HPDE6-E6E7 (cell line): ENCODE measurements at regions not wholly inside any gene's neighbourhood (a gene's known extent, or its start where the extent isn't known, plus 50 kb on each side); places are given as distances from the start of the nearest gene placed in this dataset.

Experiments used
- DNase-seq: peaks from one replicate; pipeline ENCODE4 v3.0.0; 2011; ENCODE audit warnings: missing footprints; ENCODE audit errors: extremely low spot score

DNA sequence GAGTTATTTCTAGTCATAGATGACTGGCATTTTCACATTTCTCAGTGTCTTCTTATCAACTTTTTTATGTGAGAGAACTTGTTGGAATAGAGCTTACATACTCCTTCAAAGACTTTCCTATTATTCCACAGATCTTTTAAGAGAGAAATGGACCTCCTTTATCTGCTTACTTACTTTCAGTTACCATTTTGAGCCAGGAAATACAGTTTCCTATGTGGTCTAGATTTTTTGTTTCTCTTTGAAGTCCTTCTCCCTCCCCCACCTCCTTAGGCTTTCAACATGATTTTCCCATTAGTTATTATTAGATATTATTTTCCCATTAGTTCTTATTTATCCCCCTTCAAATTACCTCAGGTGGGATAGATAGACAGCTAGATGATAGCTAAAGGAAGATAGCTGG is 289.1 kb upstream of the ITGA1 start:
- DNase-seq: no peak

DNA sequence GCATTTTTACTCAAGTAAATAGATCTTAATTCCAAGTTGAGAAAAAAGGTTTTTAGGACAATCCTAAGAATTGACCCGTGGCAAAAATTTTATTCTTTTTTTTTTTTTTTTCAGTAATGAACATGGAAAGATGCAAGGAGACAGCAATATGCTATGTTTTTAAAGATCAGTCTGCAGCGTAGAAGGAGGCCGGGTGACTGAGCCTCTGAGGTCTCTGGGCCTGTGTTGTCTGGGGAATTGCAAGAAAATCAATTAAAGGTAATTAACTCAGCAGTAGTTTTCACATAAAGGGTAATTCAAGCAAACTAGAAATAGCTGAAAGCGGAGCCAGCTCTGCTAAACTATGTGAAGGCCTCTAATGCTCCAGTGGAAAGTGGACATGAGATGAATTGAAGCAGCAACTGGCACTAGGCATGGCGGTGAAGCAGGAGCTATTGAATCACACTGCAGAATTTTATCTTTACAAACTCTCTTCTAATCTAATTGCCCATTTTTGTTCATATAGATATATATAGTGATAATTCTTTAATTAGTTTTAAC is 285.2 kb upstream of the ITGA1 start:
- DNase-seq: no peak

DNA sequence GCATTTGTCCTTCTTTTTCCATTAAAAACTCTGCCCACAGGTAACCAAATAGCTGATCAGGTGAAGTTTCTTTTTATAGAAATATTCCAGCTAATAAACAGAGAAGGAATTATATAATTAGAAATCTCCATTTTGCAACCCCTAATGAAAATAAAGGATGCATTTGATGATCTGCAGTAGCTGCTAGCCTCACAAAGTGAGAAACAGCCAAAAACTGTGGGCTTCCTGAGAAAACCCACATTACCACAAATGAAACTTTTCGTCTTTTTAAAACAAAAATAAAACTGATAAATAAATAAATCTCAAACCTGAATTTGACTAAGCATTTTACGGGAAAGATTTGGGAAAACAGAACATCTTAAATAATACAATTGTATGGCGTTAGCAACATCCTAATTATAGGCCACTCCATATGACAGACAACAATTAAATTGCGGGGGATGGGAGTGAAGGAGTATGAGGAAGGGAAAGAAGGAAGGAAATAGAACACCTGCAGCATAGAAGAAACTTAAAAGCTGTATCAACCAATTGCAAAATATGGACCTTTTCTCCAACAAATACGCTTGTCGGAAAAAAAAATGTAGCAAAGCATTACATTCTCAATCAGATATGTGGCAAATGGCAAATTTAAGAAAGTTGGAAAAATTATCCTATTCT is 283.0 kb upstream of the ITGA1 start:
- DNase-seq: no peak

DNA sequence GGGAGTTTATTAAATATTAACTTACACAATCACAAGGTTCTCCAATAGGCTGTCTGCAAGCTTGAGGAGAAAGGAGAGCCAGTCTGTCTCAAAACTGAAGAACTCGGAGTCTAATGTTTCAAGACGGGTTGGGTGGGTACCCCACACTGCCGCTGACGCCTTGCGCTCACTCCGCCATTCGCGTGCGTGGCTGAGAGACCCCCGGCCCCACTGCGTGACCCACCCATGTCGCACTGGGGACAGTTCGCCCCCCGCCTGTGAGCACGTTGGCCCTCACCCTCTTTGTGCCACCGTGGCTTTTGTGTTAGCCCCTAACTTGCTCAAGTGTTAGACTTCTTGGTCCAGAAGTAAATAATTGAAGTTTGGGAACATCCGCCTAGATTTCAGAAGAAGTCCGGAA is 270.0 kb upstream of the ITGA1 start:
- no peak for DNase-seq

DNA sequence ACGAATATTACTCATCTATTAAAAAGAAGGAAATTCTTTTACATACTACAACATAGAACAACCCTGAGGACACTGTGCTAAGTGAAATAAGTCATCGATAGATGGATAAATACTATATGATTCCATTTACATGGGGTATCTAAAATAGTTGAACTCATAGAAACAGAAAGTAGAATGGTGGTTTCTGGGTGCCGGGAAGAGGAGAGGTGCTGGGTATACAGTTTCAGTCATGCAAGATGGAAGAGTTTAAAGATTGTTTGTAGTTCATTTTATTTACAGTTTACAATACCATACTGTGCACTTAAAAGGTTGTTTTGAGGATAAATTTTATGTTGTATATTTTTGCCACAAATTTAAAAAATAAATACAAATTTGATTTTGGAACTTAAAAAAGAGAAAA is 267.5 kb upstream of the ITGA1 start:
- no peak for DNase-seq

DNA sequence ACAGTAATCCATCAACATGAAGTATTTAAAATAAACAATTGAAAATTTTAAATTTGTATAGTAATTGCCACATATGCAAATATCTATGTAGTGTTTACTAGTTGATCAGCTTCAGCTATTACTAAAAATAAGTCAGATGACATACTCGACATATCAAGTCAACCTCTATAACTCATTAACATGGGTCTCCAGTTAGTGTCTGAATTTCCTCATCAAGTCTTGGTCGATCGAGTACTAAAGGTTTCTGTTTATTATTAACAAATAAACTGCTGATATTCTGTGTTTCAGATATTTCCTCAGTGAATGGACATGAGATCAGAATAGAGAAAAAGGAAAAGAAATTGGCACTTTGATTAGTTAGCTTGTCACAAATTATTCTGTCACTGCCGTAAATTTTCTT is 266.5 kb upstream of the ITGA1 start:
- DNase-seq: no peak

DNA sequence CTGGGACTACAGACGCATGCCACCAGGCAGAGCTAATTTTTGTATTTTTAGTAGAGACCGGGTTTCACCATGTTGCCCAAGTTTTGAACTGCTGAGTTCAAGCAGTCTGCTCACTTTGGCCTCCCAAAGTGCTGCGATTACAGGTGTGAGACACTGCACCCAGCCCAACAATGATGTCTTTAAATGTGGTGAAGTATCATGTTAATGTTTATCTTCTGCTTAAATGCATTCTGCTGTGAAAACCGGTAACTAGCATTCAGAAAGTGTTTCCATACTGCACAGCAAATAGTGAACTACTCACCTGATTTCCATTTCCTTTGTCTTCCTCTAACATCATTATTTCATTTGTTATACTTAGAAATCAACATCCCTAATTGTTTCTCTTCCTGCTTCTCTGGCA is 264.0 kb upstream of the ITGA1 start:
- DNase-seq: no peak

DNA sequence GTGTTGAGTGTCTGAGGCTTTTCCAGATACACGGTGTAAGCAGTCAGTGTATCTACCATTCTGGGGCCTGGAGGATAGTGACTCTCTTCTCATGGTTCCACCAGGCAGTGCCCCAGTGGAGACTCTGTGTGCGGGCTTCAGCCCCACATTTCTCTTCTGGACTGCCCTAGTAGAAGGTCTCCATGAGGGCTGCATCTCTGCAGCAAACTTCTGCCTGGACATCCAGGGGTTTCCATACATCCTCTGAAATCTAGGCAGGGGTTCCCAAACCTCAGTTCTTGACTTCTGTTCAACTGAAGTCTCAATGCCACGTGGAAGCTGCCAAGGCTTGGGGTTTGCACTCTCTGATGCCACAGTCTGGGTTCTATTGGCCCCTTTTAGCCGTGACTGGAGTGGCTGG is 256.6 kb upstream of the ITGA1 start:
- DNase-seq: no peak

DNA sequence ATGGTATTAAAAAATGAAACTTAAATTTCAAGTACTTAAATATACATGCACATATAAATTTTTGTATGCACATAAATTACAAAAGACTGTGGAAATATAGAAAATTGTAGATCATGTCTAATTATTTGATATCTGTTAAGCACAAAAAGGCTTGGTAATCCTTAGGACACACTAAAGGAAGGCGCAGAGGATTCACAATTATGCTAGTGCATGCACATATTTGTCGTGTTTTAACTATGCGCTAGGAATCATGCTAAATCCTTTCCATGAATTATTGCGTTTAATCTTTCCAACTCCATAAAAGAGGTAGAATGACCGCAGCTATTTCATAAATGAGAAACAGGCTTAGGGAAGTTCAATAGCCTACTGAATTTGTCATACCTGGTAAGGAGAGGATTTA is 244.1 kb upstream of the ITGA1 start:
- no peak for DNase-seq

DNA sequence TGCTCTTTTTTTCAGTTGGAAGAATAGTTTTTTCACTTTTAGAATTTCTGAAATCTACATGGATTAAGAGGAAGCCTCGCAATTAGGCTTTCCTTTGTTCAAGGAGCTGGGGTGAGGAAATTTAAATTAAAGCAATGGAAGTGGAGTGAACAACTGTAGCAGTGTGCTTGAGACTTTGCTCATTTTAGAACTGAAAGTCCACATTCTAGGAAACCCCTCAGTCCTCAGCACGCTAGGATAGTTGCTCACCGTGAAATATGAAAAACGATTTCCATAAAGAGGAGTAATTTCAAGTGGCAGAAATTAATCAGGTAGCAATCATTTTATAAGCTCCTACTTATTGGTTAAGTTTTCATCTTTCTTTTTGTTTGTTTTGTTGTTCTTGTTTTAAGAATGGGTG is 243.0 kb upstream of the ITGA1 start:
- no peak for DNase-seq

DNA sequence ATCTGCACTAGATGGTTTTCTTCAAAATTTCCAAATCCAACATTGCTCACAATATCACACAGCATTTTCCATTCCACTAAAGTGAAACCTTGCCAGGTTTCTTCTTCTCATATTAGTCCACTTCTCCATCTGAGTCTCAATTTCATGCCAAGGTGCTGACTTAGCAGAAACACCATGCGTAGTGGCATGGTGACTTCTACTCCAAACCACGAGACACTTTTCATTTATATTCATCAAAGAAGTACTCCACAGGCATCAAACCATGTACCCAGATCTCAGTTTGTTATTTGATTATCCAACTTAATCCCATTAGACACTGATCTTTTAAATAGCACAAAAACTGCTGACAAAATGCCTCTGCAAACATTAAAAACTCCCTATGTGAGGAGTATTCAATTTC is 233.4 kb upstream of the ITGA1 start:
- DNase-seq: no peak

DNA sequence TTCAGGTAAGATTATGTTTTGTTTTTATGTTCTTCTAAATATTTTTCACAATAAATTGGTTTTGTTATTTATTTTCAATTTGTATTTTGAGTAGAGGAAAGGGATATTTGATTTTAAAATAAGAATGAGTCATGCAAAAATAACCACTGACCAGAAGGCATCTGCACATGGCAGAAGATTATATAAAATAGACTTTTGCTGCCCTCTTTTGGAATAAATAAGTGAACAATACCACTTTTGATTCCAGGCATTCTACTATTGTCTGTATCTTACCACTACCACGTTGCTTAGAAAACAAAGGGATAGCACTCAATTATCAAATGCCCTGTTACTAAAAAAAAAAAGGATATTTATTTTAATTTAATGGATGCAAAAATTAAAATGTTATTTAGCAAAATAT is 227.3 kb upstream of the ITGA1 start:
- DNase-seq: peak; percentile 27

DNA sequence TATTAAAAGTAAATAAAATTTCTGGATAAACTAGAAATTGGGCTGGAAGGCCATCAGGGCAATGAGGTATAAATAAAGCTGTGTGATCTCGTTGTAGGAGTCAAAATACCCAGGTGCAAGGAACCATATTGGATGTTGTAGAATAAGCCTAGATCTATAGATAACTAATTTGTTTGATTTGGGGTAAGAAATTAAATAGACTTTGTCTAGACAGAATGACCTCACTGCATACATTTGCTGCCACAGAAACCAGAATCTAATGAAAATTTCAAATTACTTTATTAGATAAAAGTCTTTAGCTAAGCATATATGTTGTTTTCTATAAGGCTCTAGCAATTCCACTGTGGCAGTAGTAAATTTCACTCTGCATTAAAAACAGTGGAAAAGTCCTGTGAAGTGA is 225.2 kb upstream of the ITGA1 start:
- no peak for DNase-seq

DNA sequence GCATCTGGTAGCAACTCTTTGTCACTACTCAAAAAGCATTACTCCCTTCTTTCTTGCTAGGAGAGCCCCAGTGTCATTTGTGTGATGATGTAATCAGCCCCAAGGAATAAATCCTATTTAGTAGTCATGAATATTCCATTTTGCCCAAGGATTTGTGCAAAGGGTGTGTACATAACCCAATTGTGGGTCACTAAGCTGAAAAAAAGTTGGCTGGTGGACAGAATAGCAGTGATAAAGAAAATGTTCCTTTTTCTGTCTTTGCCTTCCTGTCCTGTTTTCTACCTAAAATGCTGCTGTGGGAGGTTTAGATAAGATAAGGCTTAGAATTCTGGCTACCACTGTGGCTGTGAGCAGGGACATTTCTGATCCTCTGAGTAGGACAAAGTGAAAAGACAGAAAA is 223.1 kb upstream of the ITGA1 start:
- no peak for DNase-seq

DNA sequence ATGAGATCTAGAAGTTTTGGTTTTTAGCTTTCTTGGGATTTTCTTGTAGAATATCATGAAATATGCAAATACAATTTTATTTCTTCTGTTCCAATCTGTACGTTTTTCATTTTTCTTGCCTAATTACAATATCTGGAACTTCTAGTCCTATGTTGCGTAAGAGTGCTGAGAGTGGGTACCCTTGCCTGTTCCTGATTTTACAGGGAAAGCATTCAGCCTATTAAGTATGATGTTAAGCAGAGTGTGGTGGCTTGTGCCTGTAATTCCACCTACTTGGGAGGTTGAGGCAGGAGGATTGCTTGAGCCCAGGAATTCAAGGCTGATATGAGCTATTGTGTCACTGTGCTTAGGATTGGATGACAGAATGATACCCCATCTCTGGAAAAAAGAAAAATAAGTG is 210.2 kb upstream of the ITGA1 start:
- no peak for DNase-seq

DNA sequence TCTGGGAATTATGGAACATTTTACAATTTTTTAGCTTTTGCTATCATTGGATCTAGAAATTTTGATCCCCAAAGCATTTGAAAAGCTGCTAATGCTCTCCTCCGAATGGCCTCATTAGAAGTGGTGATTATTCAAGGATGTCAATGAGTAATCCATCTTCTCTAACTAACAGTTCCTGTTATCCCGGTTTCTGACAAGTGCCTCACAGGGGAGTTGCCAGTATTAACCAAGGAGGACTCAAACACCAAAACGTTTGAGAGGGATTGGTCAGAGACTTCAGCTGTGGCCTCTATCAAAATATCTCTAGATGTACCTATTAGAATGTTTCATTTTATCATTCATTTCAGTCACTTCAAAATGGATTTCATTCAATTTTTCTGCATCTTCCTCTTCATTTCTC is 208.3 kb upstream of the ITGA1 start:
- peak; percentile 41 for DNase-seq

DNA sequence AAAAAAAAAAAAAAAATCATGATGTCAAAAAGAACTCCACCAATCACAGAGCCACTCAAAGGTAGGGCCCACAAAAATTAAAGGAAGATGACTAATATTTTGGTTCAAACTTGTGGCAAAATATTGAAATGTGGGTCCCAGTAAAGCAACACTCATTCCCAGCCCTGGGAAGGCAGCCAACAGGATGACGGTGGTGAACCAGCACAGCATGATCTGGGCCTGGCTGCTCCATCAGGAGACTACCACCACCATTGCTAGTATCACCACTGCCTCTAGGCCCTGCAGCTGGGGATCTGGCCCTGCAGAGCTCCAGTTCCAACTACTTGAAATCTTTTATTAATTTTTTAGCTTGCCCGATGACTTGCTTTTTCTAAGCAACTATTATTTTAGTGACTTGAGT is 206.8 kb upstream of the ITGA1 start:
- DNase-seq: peak; percentile 15

DNA sequence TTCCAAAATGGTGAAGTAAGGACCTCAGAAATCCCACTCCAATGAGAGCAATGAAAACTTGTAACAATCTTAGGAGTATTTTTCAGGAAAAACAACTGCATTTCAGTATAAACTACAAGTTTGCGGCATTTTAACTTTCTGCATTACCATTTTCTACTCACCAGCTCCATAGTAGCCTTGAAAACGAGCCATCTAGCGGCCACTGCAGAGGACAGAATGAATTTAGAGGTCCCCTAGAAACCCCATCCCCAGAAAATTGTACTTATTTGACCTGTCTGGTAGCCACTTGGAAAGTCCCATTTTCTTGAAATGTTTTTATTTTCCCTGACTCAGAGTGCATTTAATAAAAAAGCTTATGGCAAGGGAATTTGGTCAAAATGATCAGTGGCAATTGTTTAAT is 205.4 kb upstream of the ITGA1 start:
- DNase-seq: no peak

DNA sequence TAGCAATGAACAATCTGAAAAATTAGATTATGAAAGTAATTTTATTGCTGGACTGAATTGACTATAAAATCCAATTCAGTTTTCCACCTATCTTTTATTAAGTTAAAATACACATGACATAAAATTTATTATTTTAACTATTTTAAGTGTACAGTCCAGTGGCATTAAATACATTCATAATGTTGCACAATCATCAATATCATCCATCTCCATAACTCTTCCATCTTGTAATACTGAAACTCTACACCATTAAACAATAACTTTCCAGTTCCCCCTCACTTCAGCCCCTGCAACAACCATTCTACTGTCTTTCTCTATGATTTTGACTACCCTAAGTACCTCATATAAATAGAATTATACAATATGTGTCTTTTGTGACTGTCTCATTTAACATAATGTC is 200.6 kb upstream of the ITGA1 start:
- DNase-seq: no peak

DNA sequence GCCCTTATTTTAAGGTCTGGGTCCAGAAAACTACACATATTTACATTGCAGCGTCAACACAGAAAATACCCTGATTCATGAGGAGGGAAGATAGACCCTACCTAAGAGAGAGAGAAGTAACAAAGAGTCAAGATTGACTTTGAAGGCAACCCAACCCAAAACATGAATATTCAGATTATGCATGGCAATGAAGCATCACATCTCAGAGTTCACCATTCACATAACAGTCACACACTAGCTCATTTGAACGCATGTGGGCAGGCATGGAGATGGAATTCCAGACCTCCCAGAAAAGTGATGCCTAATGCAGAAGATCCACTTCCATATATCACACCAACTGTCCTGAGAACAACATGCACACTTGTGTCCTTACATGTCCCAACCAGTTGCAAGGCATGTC is 190.1 kb upstream of the ITGA1 start:
- no peak for DNase-seq

DNA sequence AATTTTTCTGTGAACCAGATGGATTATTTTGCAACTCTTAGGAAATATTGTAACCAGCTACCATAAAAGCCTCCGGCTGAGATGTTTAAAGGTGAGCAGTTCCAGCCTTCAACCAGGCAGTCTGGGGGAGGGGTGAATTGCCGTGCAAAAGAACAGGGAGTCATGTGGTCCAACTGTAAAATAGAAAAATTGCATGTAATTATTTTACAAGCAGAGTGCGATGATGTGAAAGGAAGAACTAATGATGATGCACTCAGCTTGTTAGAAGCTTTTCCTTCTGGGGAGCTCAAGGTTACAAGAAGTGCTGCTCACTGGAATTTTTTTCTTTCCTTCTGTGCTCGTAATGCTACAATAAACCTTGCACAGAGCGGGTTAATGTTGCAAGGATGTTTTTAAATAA is 188.7 kb upstream of the ITGA1 start:
- no peak for DNase-seq

DNA sequence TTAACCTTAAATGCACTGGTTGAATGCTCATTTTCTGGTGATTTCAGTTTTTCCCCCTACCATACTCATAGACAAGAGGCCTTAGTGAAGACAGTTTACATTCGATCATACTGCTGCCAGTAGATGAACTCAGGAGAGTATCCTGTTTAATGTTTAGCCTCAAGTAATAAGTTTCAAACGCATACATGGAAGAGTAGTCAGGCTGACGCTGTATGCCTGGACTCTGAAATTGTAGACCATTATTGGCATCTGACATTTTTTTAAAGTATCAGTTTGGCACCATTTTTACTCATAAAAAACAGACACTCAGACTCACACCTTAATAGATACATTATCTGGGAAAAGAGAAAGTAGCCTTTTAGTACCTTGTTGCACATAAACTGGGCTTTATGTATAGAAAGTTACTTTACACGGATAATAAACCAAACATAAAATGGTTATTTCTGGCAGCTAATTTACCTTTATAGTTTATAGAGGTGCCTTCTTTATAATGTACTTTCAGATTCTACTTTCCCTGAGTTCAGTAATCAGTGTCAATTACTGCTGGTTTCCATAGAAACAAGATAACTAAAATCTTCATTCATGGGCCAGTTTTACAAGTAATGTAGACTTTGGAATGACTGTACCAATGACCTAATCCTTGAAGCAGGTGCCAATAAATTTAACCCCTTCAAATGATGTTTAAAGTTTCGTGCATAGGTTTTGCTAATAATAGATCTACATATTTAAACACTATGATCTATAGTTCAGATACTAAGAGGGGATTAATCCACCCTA is 183.8 kb upstream of the ITGA1 start:
- DNase-seq: no peak
